H9 (cell line): ENCODE measurements at regions not wholly inside any gene's neighbourhood (a gene's known extent, or its start where the extent isn't known, plus 50 kb on each side); places are given as distances from the start of the nearest gene placed in this dataset.
A peak's percentile ranks its signal among the peaks of the same experiment; 100 is the strongest.
"Not testable (repeated sequence)": the region's sequence is repeated elsewhere in the genome, so short reads cannot be mapped to it uniquely, and the experiment has no call there.

Source experiments
- DNase-seq: peaks from one replicate; pipeline ENCODE4 v3.0.0-alpha.2; 2017
- H2AFZ ChIP-seq: one replicate; pipeline ENCODE4 v1.6.1; 2013; ENCODE audit warnings: mild to moderate bottlenecking, low read length, control low read depth, moderate library complexity
- H2AK5ac ChIP-seq: 2 replicates; pipeline ENCODE4 v1.6.1; 2013; ENCODE audit warnings: low read length, control low read depth, mixed read lengths; ENCODE audit not compliant: insufficient read length
- H2BK120ac ChIP-seq: one replicate; pipeline ENCODE4 v1.6.1; 2013; ENCODE audit warnings: low read depth, mild to moderate bottlenecking, low read length, control low read depth, inconsistent platforms; ENCODE audit not compliant: poor library complexity, severe bottlenecking
- H2BK12ac ChIP-seq: 2 replicates; pipeline ENCODE4 v1.6.1; 2013; ENCODE audit warnings: low read length, control low read depth, mixed read lengths, low read depth; ENCODE audit not compliant: insufficient read length
- H2BK15ac ChIP-seq: 2 replicates; pipeline ENCODE4 v1.6.1; 2013; ENCODE audit warnings: low read depth, low read length, control low read depth
- H2BK20ac ChIP-seq: one replicate; pipeline ENCODE4 v1.6.1; 2013; ENCODE audit warnings: low read depth, mild to moderate bottlenecking, low read length, control low read depth, inconsistent platforms; ENCODE audit not compliant: poor library complexity, severe bottlenecking
- H2BK5ac ChIP-seq: 2 replicates; pipeline ENCODE4 v1.6.1; 2013; ENCODE audit warnings: low read length, control low read depth, mixed read lengths; ENCODE audit not compliant: insufficient read length
- H3K14ac ChIP-seq: 2 replicates; pipeline ENCODE4 v1.6.1; 2013; ENCODE audit warnings: low read length, control low read depth; ENCODE audit not compliant: insufficient read depth
- H3K18ac ChIP-seq: 2 replicates; pipeline ENCODE4 v1.6.1; 2013; ENCODE audit warnings: low read depth, mild to moderate bottlenecking, mixed read lengths, low read length, control low read depth; ENCODE audit not compliant: insufficient read length
- H3K23ac ChIP-seq: 2 replicates; pipeline ENCODE4 v1.6.1; 2013; ENCODE audit warnings: low read length, control low read depth, mixed read lengths, low read depth; ENCODE audit not compliant: insufficient read length
- H3K23me2 ChIP-seq: 2 replicates; pipeline ENCODE4 v1.6.1; 2013; ENCODE audit warnings: low read depth, mild to moderate bottlenecking, mixed read lengths, low read length, control low read depth; ENCODE audit not compliant: insufficient read length, poor library complexity, severe bottlenecking
- H3K27ac ChIP-seq: 2 replicates; pipeline ENCODE4 v1.5.1; 2013; ENCODE audit warnings: low read length, control low read depth, mixed read lengths, low read depth; ENCODE audit not compliant: insufficient read length
- H3K27me3 ChIP-seq: 2 replicates; pipeline ENCODE4 v1.6.1; 2013; ENCODE audit warnings: low read length, control low read depth, inconsistent platforms; ENCODE audit not compliant: insufficient read depth
- H3K4ac ChIP-seq: 2 replicates; pipeline ENCODE4 v1.6.1; 2013; ENCODE audit warnings: low read depth, mild to moderate bottlenecking, control low read depth, inconsistent platforms, low read length, moderate library complexity
- H3K4me1 ChIP-seq: 2 replicates; pipeline ENCODE4 v1.6.1; 2013; ENCODE audit warnings: low read length, control low read depth, inconsistent platforms; ENCODE audit not compliant: insufficient read depth
- H3K4me2 ChIP-seq: 2 replicates; pipeline ENCODE4 v1.6.1; 2013; ENCODE audit warnings: low read length, control low read depth, mixed read lengths; ENCODE audit not compliant: insufficient read length, insufficient read depth
- H3K56ac ChIP-seq: 2 replicates; pipeline ENCODE4 v1.6.1; 2013; ENCODE audit warnings: low read depth, mild to moderate bottlenecking, mixed read lengths, low read length, control low read depth; ENCODE audit not compliant: insufficient read length
- H3K79me1 ChIP-seq: 2 replicates; pipeline ENCODE4 v1.6.1; 2013; ENCODE audit warnings: low read depth, mild to moderate bottlenecking, moderate library complexity, low read length, control low read depth, inconsistent platforms; ENCODE audit not compliant: insufficient read depth, poor library complexity, severe bottlenecking
- H3K79me2 ChIP-seq: 2 replicates; pipeline ENCODE4 v1.6.1; 2013; ENCODE audit warnings: low read length, control low read depth, inconsistent platforms; ENCODE audit not compliant: insufficient read depth
- H3K9ac ChIP-seq: 2 replicates; pipeline ENCODE4 v1.6.1; 2013; ENCODE audit warnings: low read length, control low read depth, mixed read lengths; ENCODE audit not compliant: insufficient read length; ENCODE audit errors: extremely low read depth
- H3K9me3 ChIP-seq: one replicate; pipeline ENCODE4 v1.6.1; 2013; ENCODE audit warnings: low read depth, low read length, inconsistent platforms; ENCODE audit not compliant: control insufficient read depth
- H3T11ph ChIP-seq: one replicate; pipeline ENCODE4 v1.6.1; 2013; ENCODE audit warnings: mild to moderate bottlenecking, low read length, control low read depth, inconsistent platforms
- H4K20me1 ChIP-seq: one replicate; pipeline ENCODE4 v1.6.1; 2013; ENCODE audit not compliant: control insufficient read depth, insufficient read length, insufficient read depth
- H4K5ac ChIP-seq: 2 replicates; pipeline ENCODE4 v1.6.1; 2013; ENCODE audit warnings: low read depth, mild to moderate bottlenecking, mixed read lengths, low read length, control low read depth; ENCODE audit not compliant: insufficient read length
- H4K8ac ChIP-seq: replicated peaks from 2 replicates; pipeline ENCODE4 v1.6.1; 2013; ENCODE audit warnings: low read length, control low read depth, mixed read lengths, low read depth; ENCODE audit not compliant: insufficient read length
- H4K91ac ChIP-seq: 2 replicates; pipeline ENCODE4 v1.6.1; 2013; ENCODE audit warnings: low read depth, mild to moderate bottlenecking, moderate library complexity, mixed read lengths, low read length, control low read depth; ENCODE audit not compliant: insufficient read length
- H3K27ac Mint-ChIP-seq, 3 experiments: 2 replicates in 2 of 3; 3 replicates in 1 of 3; pipeline ENCODE4 v1.8.0; 2020 to 2021; ENCODE audit warnings: mixed read lengths in 3 of 3, mild to moderate bottlenecking in 1 of 3, moderate library complexity in 1 of 3
- H3K27me3 Mint-ChIP-seq: 2 replicates; pipeline ENCODE4 v1.8.0; 2021; ENCODE audit warnings: low read depth, mild to moderate bottlenecking, moderate library complexity, mixed read lengths
- H3K36me3 Mint-ChIP-seq, 3 experiments: 2 replicates in 2 of 3; 3 replicates in 1 of 3; pipeline ENCODE4 v1.8.0; 2020 to 2021; ENCODE audit warnings: low read depth in 3 of 3, mixed read lengths in 3 of 3; ENCODE audit not compliant: insufficient read depth in 1 of 3
- H3K4me1 Mint-ChIP-seq, 2 experiments: 2 replicates each; pipeline ENCODE4 v1.8.0; 2020; ENCODE audit warnings: mixed read lengths in 2 of 2
- H3K4me3 Mint-ChIP-seq, 2 experiments: 2 replicates in 1 of 2; 3 replicates in 1 of 2; pipeline ENCODE4 v1.8.0; 2020 to 2021; ENCODE audit warnings: mild to moderate bottlenecking in 2 of 2, mixed read lengths in 2 of 2, moderate library complexity in 1 of 2
- H3K9me3 Mint-ChIP-seq, 2 experiments: 2 replicates in 1 of 2; 3 replicates in 1 of 2; pipeline ENCODE4 v1.8.0; 2020; ENCODE audit warnings: mild to moderate bottlenecking in 2 of 2, mixed read lengths in 2 of 2, moderate library complexity in 1 of 2
- CTCF ChIP-seq: fragments of 200-600 bp; sonication (generic); conservative IDR thresholded peaks from 3 replicates; pipeline ENCODE4 v1.8.0; 2021; ENCODE audit warnings: antibody characterized with exemption, mild to moderate bottlenecking
- WGBS: extraction: QIAGEN DNeasy Blood & Tissue Kit; methylation state at CpG from one replicate; pipeline ENCODE4 v1.1.7; 2013; ENCODE audit warnings: missing lambda C conversion rate, low lambda C conversion rate, mixed read lengths; ENCODE audit not compliant: insufficient read length; ENCODE audit errors: extremely low coverage; 5-methylcytosine and 5-hydroxymethylcytosine counted together

GRCh38 chr9:74083681-74084433, 413.3 kb upstream of the RORB start:
- Mint-ChIP-seq H3K27ac (peak overlapping the region; percentile 53 to 74 (median 70)), H3K4me3 (peak overlapping the region in 1 of 2 experiments; percentile 58; a peak in 3 of 5 replicates), H3K9me3 (peaks cover 7 to 38% of the 10 kb centered on the region in 2 experiments), H3K27me3 (peaks cover 9% of the 10 kb centered on the region; the same call in 1 of the 2 replicates), H3K4me1 (peaks cover 36 to 59% of the 10 kb centered on the region in 2 experiments), H3K36me3 (peaks cover 37 to 44% (median 41%) of the 10 kb centered on the region in 3 experiments)
- no peak overlapping the region for H2BK120ac ChIP-seq
- no peak overlapping the region for H4K5ac ChIP-seq
- peak overlapping the region; percentile 53 for H3K4me2 ChIP-seq
- H4K91ac ChIP-seq = no peak overlapping the region
- H2BK15ac ChIP-seq = no peak overlapping the region
- peaks cover 6% of the 10 kb centered on the region; the same call in 1 of the 2 replicates for H3K79me2 ChIP-seq
- no peak overlapping the region for H3K18ac ChIP-seq
- no peak overlapping the region for H3K4ac ChIP-seq
- H3K9me3 ChIP-seq = no peaks in the 10 kb centered on the region
- no peak overlapping the region for H2BK5ac ChIP-seq
- no peaks in the 10 kb centered on the region for H3K79me1 ChIP-seq
- no peaks in the 10 kb centered on the region for H3K27me3 ChIP-seq
- no peak overlapping the region for H2BK20ac ChIP-seq
- WGBS = no CpG with 5 or more reads among the region's 2 CpGs
- no peak overlapping the region for H3K56ac ChIP-seq
- no peak overlapping the region for H3K23ac ChIP-seq
- no peak overlapping the region for H2BK12ac ChIP-seq
- DNase-seq = no peak
- no peaks in the 10 kb centered on the region for H3K23me2 ChIP-seq
- H3K9ac ChIP-seq = no peak overlapping the region
- peak overlapping the region; percentile 41 for H3K27ac ChIP-seq
- no peaks in the 10 kb centered on the region for H4K20me1 ChIP-seq
- H2AK5ac ChIP-seq = no peak overlapping the region
- H3T11ph ChIP-seq = no peak overlapping the region
- H4K8ac ChIP-seq = no peak overlapping the region
- H3K4me1 ChIP-seq = peaks cover 4% of the 10 kb centered on the region; the same call in 1 of the 2 replicates
- TF ChIP-seq CTCF = no peak
- no peak overlapping the region for H2AFZ ChIP-seq
- no peak overlapping the region for H3K14ac ChIP-seq

GRCh38 chr9:74085384-74086037, 411.6 kb upstream of the RORB start:
- not testable (repeated sequence) for H2AFZ ChIP-seq, H2BK120ac ChIP-seq, H3K79me2 ChIP-seq, H4K20me1 ChIP-seq, H3K14ac ChIP-seq, H2AK5ac ChIP-seq, H3K27me3 Mint-ChIP-seq, H3K23ac ChIP-seq, H4K91ac ChIP-seq, H2BK20ac ChIP-seq, H3K9ac ChIP-seq, H3K18ac ChIP-seq, H3K27me3 ChIP-seq, H3K9me3 ChIP-seq, H3K56ac ChIP-seq, H2BK15ac ChIP-seq, H2BK5ac ChIP-seq, H3K23me2 ChIP-seq, H3K4ac ChIP-seq, H3K4me1 ChIP-seq, H3K79me1 ChIP-seq, H4K5ac ChIP-seq, H2BK12ac ChIP-seq, H3T11ph ChIP-seq, H4K8ac ChIP-seq
- H3K9me3 Mint-ChIP-seq = peaks cover 7 to 28% of the 10 kb centered on the region in 2 experiments
- WGBS = no CpG with 5 or more reads among the region's 8 CpGs
- peaks cover 54 to 57% (median 56%) of the 10 kb centered on the region in 3 experiments for H3K36me3 Mint-ChIP-seq
- peak overlapping the region; percentile 97 to 100 (median 99) for H3K27ac Mint-ChIP-seq
- H3K4me3 Mint-ChIP-seq = peak overlapping the region; percentile 92 to 99
- peaks cover 38 to 66% of the 10 kb centered on the region in 2 experiments for H3K4me1 Mint-ChIP-seq
- peak overlapping the region; percentile 52 for H3K27ac ChIP-seq
- H3K4me2 ChIP-seq = peak overlapping the region; percentile 49
- DNase-seq = peak; percentile 54
